WI38 (cell line): ENCODE measurements at regions not wholly inside any gene's neighbourhood (a gene's known extent, or its start where the extent isn't known, plus 50 kb on each side); places are given as distances from the start of the nearest gene placed in this dataset.

Experiments
- H3K4me3 ChIP-seq: 2 replicates; pipeline ENCODE4 v1.5.1; 2011; ENCODE audit warnings: low read depth, mild to moderate bottlenecking, control low read depth, low read length
- CTCF ChIP-seq: IDR thresholded peaks from 2 replicates; pipeline ENCODE4 v1.5.1; 2012; ENCODE audit warnings: low read depth, mild to moderate bottlenecking, control low read depth, low read length

GRCh38 chr9:120230227-120230626 lies 349.7 kb downstream of the CDK5RAP2 start:
- no peak for TF ChIP-seq CTCF
- H3K4me3 ChIP-seq: no peak overlapping the region

- no peak for TF ChIP-seq CTCF
These were observed 358.1 kb downstream of the CDK5RAP2 start for GRCh38 chr9:120221844-120222243.

GRCh38 chr9:120214332-120214731 lies 365.6 kb downstream of the CDK5RAP2 start:
- TF ChIP-seq CTCF: no peak

More at GRCh38 chr9:120221844-120222243, 358.1 kb downstream of the CDK5RAP2 start:
- H3K4me3 ChIP-seq: no peak overlapping the region

GRCh38 chr9:120212853-120213200 lies 367.1 kb downstream of the CDK5RAP2 start:
- TF ChIP-seq CTCF: no peak
- H3K4me3 ChIP-seq: no peak overlapping the region

More at GRCh38 chr9:120214332-120214731, 365.6 kb downstream of the CDK5RAP2 start:
- H3K4me3 ChIP-seq: no peak overlapping the region

- TF ChIP-seq CTCF: no peak
- H3K4me3 ChIP-seq: no peak overlapping the region
These were observed 367.7 kb downstream of the CDK5RAP2 start for GRCh38 chr9:120212153-120212852.

GRCh38 chr9:120210274-120210673 lies 369.7 kb downstream of the CDK5RAP2 start:
- no peak overlapping the region for H3K4me3 ChIP-seq
- TF ChIP-seq CTCF: no peak

- TF ChIP-seq CTCF: no peak
- no peak overlapping the region for H3K4me3 ChIP-seq
These were observed 376.9 kb downstream of the CDK5RAP2 start for GRCh38 chr9:120202856-120203654.
